H9 (cell line): ENCODE measurements at regions not wholly inside any gene's neighbourhood (a gene's known extent, or its start where the extent isn't known, plus 50 kb on each side); places are given as distances from the start of the nearest gene placed in this dataset.

Experiments
- DNase-seq: peaks from one replicate; pipeline ENCODE4 v3.0.0-alpha.2; 2017
- H2AFZ ChIP-seq: one replicate; pipeline ENCODE4 v1.6.1; 2013; ENCODE audit warnings: mild to moderate bottlenecking, low read length, control low read depth, moderate library complexity
- H2AK5ac ChIP-seq: 2 replicates; pipeline ENCODE4 v1.6.1; 2013; ENCODE audit warnings: low read length, control low read depth, mixed read lengths; ENCODE audit not compliant: insufficient read length
- H2BK120ac ChIP-seq: one replicate; pipeline ENCODE4 v1.6.1; 2013; ENCODE audit warnings: low read depth, mild to moderate bottlenecking, low read length, control low read depth, inconsistent platforms; ENCODE audit not compliant: poor library complexity, severe bottlenecking
- H2BK12ac ChIP-seq: 2 replicates; pipeline ENCODE4 v1.6.1; 2013; ENCODE audit warnings: low read length, control low read depth, mixed read lengths, low read depth; ENCODE audit not compliant: insufficient read length
- H2BK15ac ChIP-seq: 2 replicates; pipeline ENCODE4 v1.6.1; 2013; ENCODE audit warnings: low read depth, low read length, control low read depth
- H2BK20ac ChIP-seq: one replicate; pipeline ENCODE4 v1.6.1; 2013; ENCODE audit warnings: low read depth, mild to moderate bottlenecking, low read length, control low read depth, inconsistent platforms; ENCODE audit not compliant: poor library complexity, severe bottlenecking
- H2BK5ac ChIP-seq: 2 replicates; pipeline ENCODE4 v1.6.1; 2013; ENCODE audit warnings: low read length, control low read depth, mixed read lengths; ENCODE audit not compliant: insufficient read length
- H3K14ac ChIP-seq: 2 replicates; pipeline ENCODE4 v1.6.1; 2013; ENCODE audit warnings: low read length, control low read depth; ENCODE audit not compliant: insufficient read depth
- H3K18ac ChIP-seq: 2 replicates; pipeline ENCODE4 v1.6.1; 2013; ENCODE audit warnings: low read depth, mild to moderate bottlenecking, mixed read lengths, low read length, control low read depth; ENCODE audit not compliant: insufficient read length
- H3K23ac ChIP-seq: 2 replicates; pipeline ENCODE4 v1.6.1; 2013; ENCODE audit warnings: low read length, control low read depth, mixed read lengths, low read depth; ENCODE audit not compliant: insufficient read length
- H3K23me2 ChIP-seq: 2 replicates; pipeline ENCODE4 v1.6.1; 2013; ENCODE audit warnings: low read depth, mild to moderate bottlenecking, mixed read lengths, low read length, control low read depth; ENCODE audit not compliant: insufficient read length, poor library complexity, severe bottlenecking
- H3K27ac ChIP-seq: 2 replicates; pipeline ENCODE4 v1.5.1; 2013; ENCODE audit warnings: low read length, control low read depth, mixed read lengths, low read depth; ENCODE audit not compliant: insufficient read length
- H3K27me3 ChIP-seq: 2 replicates; pipeline ENCODE4 v1.6.1; 2013; ENCODE audit warnings: low read length, control low read depth, inconsistent platforms; ENCODE audit not compliant: insufficient read depth
- H3K4ac ChIP-seq: 2 replicates; pipeline ENCODE4 v1.6.1; 2013; ENCODE audit warnings: low read depth, mild to moderate bottlenecking, control low read depth, inconsistent platforms, low read length, moderate library complexity
- H3K4me1 ChIP-seq: 2 replicates; pipeline ENCODE4 v1.6.1; 2013; ENCODE audit warnings: low read length, control low read depth, inconsistent platforms; ENCODE audit not compliant: insufficient read depth
- H3K4me2 ChIP-seq: 2 replicates; pipeline ENCODE4 v1.6.1; 2013; ENCODE audit warnings: low read length, control low read depth, mixed read lengths; ENCODE audit not compliant: insufficient read length, insufficient read depth
- H3K56ac ChIP-seq: 2 replicates; pipeline ENCODE4 v1.6.1; 2013; ENCODE audit warnings: low read depth, mild to moderate bottlenecking, mixed read lengths, low read length, control low read depth; ENCODE audit not compliant: insufficient read length
- H3K79me1 ChIP-seq: 2 replicates; pipeline ENCODE4 v1.6.1; 2013; ENCODE audit warnings: low read depth, mild to moderate bottlenecking, moderate library complexity, low read length, control low read depth, inconsistent platforms; ENCODE audit not compliant: insufficient read depth, poor library complexity, severe bottlenecking
- H3K79me2 ChIP-seq: 2 replicates; pipeline ENCODE4 v1.6.1; 2013; ENCODE audit warnings: low read length, control low read depth, inconsistent platforms; ENCODE audit not compliant: insufficient read depth
- H3K9ac ChIP-seq: 2 replicates; pipeline ENCODE4 v1.6.1; 2013; ENCODE audit warnings: low read length, control low read depth, mixed read lengths; ENCODE audit not compliant: insufficient read length; ENCODE audit errors: extremely low read depth
- H3K9me3 ChIP-seq: one replicate; pipeline ENCODE4 v1.6.1; 2013; ENCODE audit warnings: low read depth, low read length, inconsistent platforms; ENCODE audit not compliant: control insufficient read depth
- H3T11ph ChIP-seq: one replicate; pipeline ENCODE4 v1.6.1; 2013; ENCODE audit warnings: mild to moderate bottlenecking, low read length, control low read depth, inconsistent platforms
- H4K20me1 ChIP-seq: one replicate; pipeline ENCODE4 v1.6.1; 2013; ENCODE audit not compliant: control insufficient read depth, insufficient read length, insufficient read depth
- H4K5ac ChIP-seq: 2 replicates; pipeline ENCODE4 v1.6.1; 2013; ENCODE audit warnings: low read depth, mild to moderate bottlenecking, mixed read lengths, low read length, control low read depth; ENCODE audit not compliant: insufficient read length
- H4K8ac ChIP-seq: replicated peaks from 2 replicates; pipeline ENCODE4 v1.6.1; 2013; ENCODE audit warnings: low read length, control low read depth, mixed read lengths, low read depth; ENCODE audit not compliant: insufficient read length
- H4K91ac ChIP-seq: 2 replicates; pipeline ENCODE4 v1.6.1; 2013; ENCODE audit warnings: low read depth, mild to moderate bottlenecking, moderate library complexity, mixed read lengths, low read length, control low read depth; ENCODE audit not compliant: insufficient read length
- H3K27ac Mint-ChIP-seq, 3 experiments: 2 replicates in 2 of 3; 3 replicates in 1 of 3; pipeline ENCODE4 v1.8.0; 2020 to 2021; ENCODE audit warnings: mixed read lengths in 3 of 3, mild to moderate bottlenecking in 1 of 3, moderate library complexity in 1 of 3
- H3K27me3 Mint-ChIP-seq: 2 replicates; pipeline ENCODE4 v1.8.0; 2021; ENCODE audit warnings: low read depth, mild to moderate bottlenecking, moderate library complexity, mixed read lengths
- H3K36me3 Mint-ChIP-seq, 3 experiments: 2 replicates in 2 of 3; 3 replicates in 1 of 3; pipeline ENCODE4 v1.8.0; 2020 to 2021; ENCODE audit warnings: low read depth in 3 of 3, mixed read lengths in 3 of 3; ENCODE audit not compliant: insufficient read depth in 1 of 3
- H3K4me1 Mint-ChIP-seq, 2 experiments: 2 replicates each; pipeline ENCODE4 v1.8.0; 2020; ENCODE audit warnings: mixed read lengths in 2 of 2
- H3K4me3 Mint-ChIP-seq, 2 experiments: 2 replicates in 1 of 2; 3 replicates in 1 of 2; pipeline ENCODE4 v1.8.0; 2020 to 2021; ENCODE audit warnings: mild to moderate bottlenecking in 2 of 2, mixed read lengths in 2 of 2, moderate library complexity in 1 of 2
- H3K9me3 Mint-ChIP-seq, 2 experiments: 2 replicates in 1 of 2; 3 replicates in 1 of 2; pipeline ENCODE4 v1.8.0; 2020; ENCODE audit warnings: mild to moderate bottlenecking in 2 of 2, mixed read lengths in 2 of 2, moderate library complexity in 1 of 2
- CTCF ChIP-seq: fragments of 200-600 bp; sonication (generic); conservative IDR thresholded peaks from 3 replicates; pipeline ENCODE4 v1.8.0; 2021; ENCODE audit warnings: antibody characterized with exemption, mild to moderate bottlenecking
- WGBS: extraction: QIAGEN DNeasy Blood & Tissue Kit; methylation state at CpG from one replicate; pipeline ENCODE4 v1.1.7; 2013; ENCODE audit warnings: missing lambda C conversion rate, low lambda C conversion rate, mixed read lengths; ENCODE audit not compliant: insufficient read length; ENCODE audit errors: extremely low coverage; 5-methylcytosine and 5-hydroxymethylcytosine counted together

- Mint-ChIP-seq H3K36me3 (peaks cover 0 to 6% (median 5%) of the 10 kb centered on the region in 3 experiments; a peak in 3 of 7 replicates), H3K27ac (no peak overlapping the region), H3K27me3 (peaks cover 3% of the 10 kb centered on the region; the same call in 1 of the 2 replicates), H3K4me1 (no peaks in the 10 kb centered on the region), H3K9me3 (peaks cover 6 to 14% of the 10 kb centered on the region in 2 experiments), H3K4me3 (no peak overlapping the region)
- Histone ChIP-seq H2AFZ (no peak overlapping the region), H2AK5ac (no peak overlapping the region), H4K20me1 (no peaks in the 10 kb centered on the region), H3K4me2 (no peak overlapping the region), H3K23me2 (no peaks in the 10 kb centered on the region), H4K8ac (no peak overlapping the region), H2BK15ac (no peak overlapping the region), H3K18ac (no peak overlapping the region), H3K56ac (no peak overlapping the region), H3K4me1 (no peaks in the 10 kb centered on the region), H2BK120ac (no peak overlapping the region), H3K27ac (no peak overlapping the region), H3K9ac (no peak overlapping the region), H3K14ac (no peak overlapping the region), H2BK12ac (no peak overlapping the region), H2BK20ac (no peak overlapping the region), H4K5ac (no peak overlapping the region), H4K91ac (no peak overlapping the region), H3T11ph (no peak overlapping the region), H3K23ac (no peak overlapping the region), H3K4ac (no peak overlapping the region), H2BK5ac (no peak overlapping the region), H3K79me1 (no peaks in the 10 kb centered on the region), H3K79me2 (no peaks in the 10 kb centered on the region), H3K27me3 (no peaks in the 10 kb centered on the region), H3K9me3 (peaks cover 3% of the 10 kb centered on the region)
- no peak for TF ChIP-seq CTCF
- DNase-seq = no peak
- WGBS = no CpG with 5 or more reads among the region's 1 CpG
These were observed 276.3 kb downstream of the GAS1 start for GRCh38 chr9:86671018-86671417.
